OCI-M1 (cell line): ENCODE measurements at regions not wholly inside any gene's neighbourhood (a gene's known extent, or its start where the extent isn't known, plus 50 kb on each side); places are given as distances from the start of the nearest gene placed in this dataset.
"Not testable (repeated sequence)": the region's sequence is repeated elsewhere in the genome, so short reads cannot be mapped to it uniquely, and the experiment has no call there.

Experiments used
- DNase-seq: peaks from one replicate; lab custom pipeline; 2025; lab: John Stamatoyannopoulos, UW

DNA sequence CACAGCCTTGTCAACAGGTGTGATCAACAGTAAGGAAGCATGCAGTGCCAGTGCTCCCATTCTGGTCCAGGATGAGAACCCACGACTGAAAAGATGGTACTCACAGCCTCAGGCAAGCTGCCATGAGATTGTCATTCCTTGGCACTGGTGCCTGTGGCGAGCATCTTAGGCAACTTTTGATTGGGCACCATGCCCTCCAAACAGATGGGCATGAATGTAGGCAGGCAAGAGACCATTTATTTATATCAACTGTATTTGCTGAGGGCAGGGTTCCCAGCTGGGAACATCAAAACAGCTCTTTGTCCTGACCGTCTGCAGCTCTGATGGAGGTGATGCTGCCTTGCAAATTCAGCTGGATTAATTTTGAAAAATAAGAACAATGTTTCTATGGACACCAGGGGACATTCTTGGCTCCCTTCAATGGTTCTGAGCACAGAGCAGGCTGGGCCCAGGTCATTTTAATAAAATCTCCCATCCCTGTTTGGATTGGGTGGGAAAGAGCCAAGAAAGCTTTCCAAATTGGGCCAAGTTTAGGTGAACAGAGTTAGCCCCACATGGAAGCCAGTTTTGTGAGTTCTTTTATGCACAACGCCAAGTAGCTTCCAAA lies 522.5 kb downstream of the RMST start:
- no peak for DNase-seq

DNA sequence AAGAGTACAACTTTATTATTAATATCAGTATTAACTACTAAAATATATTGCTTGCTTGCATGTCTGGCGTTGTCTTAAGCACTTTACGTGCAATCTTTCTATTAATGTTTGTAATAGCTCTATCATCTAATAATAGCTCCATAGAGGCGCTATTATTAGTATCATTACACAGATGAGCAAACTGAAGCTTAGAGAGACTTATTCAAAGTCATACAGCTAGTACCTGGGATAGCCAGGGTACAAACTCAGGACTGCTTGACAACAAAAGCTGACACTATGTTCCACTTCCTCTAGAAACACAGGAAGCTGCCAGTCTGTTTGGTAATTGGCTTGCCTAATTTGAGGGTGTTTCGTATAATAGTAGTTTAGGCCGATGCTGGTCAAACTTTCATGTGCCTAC lies 523.2 kb downstream of the RMST start:
- no peak for DNase-seq

DNA sequence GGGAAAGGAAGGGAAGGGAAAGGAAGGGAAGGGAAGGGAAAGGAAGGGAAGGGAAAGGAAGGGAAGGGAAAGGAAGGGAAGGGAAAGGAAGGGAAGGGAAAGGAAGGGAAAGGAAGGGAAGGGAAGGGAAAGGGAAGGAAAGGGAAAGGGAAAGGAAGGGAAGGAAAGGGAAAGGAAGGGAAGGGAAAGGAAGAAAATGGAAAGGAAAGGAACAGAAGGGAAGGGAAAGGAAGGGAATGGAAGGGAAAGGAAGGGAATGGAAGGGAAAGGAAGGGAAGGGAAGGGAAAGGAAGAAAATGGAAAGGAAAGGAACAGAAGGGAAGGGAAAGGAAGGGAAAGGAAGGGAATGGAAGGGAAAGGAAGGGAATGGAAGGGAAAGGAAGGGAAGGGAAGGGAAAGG lies 526.0 kb downstream of the RMST start:
- not testable (repeated sequence) for DNase-seq

DNA sequence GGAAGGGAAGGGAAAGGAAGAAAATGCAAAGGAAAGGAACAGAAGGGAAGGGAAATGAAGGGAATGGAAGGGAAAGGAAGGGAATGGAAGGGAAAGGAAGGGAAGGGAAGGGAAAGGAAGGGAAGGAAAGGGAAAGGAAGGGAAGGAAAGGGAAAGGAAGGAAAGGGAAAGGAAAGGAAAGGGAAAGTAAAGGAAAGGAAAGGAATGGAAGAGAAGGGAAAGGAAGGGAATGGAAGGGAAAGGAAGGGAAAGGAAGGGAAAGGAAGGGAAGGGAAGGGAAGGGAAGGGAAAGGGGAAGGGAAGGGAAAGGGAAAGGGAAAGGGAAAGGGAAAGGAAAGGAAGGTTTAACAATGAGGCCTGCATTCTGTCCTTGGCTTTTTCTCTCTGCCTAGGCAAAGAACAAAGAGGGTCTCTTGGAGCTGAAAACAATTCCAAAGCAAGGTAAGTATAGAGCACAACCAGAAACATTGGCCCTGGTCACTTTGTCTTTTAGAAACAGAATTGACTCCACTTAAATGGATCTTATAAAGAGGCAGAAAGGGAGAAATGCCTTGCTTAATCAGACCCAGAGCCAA lies 525.9 kb upstream of the TMPO start:
- no peak for DNase-seq

DNA sequence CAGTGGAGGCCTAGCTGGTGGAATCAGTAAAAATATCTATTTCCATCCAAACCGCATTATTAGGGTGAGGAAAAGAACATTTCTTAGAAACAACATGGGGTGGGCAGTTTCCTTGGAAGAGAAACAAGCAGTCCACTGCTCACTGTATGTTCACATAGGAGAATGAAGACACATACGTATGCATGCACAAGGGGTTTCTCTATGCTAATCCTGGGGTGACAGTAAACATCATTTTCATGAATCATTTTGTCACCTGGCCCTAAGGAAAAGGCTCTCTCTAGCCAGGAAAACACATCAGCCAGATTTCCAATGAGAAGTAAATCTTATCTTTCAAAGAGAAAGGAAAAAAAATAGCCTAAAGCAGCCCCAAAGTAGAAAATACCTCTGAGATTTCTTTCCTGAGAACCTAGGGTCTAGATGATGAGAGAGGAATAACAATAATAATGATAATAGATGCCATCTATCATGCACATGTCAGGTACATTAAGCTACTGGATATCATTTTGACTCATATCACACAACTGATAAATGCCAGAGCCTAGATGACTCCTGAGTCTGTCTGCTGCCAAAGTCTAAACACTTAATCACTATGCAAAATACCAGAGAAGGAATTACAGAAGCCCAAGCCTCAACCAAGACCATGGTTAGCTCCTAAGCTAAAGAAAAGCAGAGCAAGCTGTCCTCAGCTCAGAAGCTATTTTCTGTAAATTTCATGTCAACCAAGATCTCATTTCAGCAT lies 520.5 kb upstream of the TMPO start:
- DNase-seq: no peak

DNA sequence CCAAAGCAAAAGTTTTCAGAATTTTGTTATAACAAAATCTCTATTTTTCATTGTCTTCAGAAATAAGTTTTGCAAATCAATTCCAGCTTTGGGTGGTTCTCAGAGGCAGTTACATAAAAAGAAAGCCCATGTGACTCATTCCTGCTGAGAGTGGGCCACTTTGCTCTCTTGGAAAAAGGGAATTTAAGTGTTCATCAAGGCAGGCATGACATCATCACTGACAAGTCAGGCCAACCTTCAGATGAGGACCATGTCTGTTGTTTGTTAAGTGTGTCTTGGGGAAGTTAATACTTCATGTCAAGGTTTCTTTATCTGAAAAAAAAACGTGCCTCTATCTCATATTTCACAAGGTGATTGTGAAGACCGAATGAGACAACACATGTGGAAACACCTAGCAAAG lies 519.8 kb upstream of the TMPO start:
- DNase-seq: no peak

DNA sequence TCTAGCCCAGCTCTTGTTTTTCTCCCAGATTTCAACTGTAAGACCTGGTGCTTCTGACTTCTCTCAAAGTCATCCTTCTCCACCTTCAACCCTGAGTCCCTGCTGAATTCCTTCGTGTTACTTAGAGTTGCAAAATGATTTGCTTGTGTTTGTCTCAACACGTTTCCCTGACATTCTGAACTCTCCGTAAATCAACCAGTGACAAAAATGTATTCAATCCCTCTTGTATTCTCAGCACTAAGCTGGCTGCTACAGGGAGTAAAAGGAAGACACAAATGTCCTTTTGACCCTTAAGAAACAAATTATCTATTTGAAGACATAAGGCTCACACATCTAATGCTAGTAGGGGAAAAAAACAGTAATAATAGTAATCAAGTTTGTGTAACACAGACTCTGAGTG lies 514.0 kb upstream of the TMPO start:
- no peak for DNase-seq

DNA sequence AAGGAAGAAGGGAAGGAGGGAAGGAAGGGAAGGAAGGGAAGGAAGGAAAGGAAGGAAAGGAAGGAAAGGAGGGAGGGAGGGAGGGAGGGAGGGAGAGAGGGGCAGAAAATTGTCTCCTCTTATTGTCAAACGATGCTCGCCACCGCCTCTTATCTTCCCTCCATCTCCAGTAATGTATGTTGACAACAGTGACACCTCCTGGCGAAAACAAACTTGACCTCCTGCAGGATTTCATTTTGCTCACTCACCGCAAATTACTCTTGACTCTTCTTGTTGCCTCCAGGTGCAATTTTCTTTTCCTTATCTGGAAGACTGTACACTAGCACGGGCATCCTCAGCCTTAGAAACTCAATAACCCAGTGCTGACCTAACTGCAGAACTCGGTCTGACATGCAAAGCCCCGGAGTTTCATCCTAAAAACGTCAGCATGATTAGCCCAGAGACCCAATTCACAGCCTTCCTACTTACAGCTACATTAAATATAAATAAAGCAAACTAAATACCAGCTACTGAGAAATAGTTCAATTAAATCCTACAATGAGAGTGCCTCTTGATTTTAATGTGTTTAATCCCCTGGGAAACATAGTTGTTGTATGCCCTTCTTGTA lies 512.4 kb upstream of the TMPO start:
- DNase-seq: peak; percentile 72

DNA sequence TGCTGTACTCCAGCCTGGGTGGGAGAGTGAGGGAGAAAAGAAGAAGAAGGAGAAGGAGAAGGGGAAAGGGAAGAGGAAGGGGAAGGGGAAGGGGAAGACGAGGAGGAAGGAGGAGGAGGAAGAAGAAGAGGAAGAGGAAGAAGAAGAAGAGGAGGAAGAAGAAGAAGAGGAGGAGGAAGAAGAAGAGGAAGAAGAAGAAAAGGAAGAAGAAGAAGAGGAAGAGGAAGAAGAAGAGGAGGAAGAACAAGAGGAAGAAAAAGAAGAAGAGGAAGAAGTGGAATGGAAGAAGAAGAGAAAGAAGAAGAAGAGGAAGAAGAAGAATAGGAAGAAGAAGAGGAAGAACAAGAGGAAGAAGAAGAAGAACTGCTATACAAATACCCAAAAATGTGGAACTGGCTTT lies 507.4 kb upstream of the TMPO start:
- DNase-seq: no peak

DNA sequence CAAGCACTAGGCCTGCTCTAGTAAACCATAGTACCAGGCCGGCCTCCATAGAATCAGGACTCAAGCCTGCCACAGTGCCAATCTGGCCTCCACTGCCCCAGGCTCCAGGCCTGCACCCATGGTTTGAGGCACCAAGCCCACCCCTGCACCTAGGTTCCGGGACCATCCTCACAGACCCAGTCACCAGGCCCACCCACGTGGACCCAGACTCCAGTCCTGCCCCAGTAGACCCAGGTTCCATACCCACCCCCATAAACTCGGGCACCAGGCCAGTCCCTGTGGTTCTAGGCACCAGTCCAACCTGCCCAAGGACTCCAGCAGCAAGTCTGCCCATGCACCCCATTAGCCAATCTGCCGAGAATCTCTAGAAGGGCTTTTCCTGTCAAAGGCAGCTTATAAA lies 501.8 kb upstream of the TMPO start:
- no peak for DNase-seq

DNA sequence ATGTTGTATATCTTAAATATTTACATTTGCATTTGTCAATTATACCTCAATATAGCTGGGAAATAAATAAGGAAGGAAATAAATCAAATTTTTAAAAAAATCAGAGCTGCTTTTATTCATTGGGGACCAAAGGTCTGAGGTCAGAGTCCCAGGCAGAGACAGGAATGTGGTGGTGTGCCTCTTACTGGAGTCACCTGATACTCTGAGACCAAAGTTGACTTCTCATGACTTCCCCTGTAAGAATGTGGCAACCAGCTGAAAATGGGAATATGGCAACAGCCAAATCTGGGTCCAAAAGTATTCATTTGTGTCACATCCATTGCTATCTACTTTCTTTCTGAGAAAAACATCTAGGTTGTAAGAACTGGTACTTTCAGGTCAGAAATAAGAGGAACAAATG lies 496.6 kb upstream of the TMPO start:
- DNase-seq: no peak

DNA sequence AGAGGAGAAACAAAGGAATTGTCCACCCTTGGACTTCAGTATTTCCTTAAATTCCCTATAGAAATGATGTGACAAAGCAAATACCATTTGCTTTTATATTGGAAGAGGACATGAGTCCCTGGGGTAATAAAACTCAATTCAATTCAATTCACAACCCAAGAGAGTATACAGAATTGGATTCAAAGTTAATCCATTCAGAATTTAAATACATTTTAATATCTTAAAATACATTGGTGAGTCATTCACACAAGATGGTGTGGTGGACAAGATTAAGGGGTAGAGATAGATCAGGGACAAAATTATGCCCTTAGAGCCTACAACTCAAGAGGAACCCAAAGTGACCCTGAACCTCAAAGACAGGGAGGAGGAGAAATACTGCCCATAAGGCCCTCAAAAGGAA lies 495.0 kb upstream of the TMPO start:
- no peak for DNase-seq

DNA sequence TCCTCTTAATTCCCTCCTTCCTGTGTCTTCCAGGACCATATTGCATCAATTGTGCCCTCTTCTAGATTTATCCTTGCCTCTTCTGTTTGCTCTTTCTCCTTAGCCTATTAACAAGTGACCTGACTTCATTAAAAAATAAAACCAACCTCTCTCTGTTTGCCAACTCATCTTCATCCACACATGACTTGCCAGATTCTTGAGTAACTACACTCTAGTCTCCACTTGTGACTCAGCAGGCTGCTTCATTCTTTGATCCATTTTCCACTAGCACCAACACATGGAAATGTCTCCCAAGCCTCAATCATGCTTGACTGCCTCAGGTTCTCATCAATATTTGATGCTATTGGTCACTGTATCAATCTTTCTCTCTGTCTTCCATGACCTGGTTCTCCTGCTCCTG lies 492.4 kb upstream of the TMPO start:
- no peak for DNase-seq

DNA sequence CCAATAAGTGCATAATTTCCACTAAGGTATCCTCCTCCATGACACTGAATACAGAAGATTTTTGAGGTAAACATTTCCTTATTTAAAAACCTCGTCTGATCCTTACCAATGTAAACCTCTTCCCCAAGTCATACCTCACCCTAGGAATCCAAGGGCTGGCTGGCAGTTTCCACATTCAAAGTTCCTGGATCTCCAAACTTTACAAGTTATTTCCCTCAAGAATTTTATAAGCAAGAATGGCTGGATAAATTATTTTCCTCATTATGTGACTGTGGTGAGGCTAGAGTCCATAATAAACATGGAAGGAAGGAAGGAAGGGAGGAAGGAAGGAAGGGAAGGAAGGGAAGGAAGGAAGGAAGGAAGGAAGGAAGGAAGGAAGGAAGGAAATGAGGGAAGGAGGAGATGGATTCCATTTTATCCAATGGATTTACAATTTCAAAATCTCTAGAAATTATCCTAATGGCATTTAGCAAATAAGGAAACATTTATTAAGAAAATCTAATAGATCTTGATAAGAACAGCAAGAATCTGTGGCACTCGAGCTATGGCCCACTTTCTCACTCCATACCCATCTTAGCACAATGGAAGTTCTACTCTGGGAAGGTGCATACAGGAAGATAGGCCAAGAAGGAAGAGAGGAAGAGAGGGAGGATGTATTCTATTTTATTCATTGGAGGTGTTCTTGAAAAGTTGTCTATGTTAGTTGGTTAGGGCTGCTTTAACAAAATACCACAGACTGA lies 477.8 kb upstream of the TMPO start:
- DNase-seq: no peak

DNA sequence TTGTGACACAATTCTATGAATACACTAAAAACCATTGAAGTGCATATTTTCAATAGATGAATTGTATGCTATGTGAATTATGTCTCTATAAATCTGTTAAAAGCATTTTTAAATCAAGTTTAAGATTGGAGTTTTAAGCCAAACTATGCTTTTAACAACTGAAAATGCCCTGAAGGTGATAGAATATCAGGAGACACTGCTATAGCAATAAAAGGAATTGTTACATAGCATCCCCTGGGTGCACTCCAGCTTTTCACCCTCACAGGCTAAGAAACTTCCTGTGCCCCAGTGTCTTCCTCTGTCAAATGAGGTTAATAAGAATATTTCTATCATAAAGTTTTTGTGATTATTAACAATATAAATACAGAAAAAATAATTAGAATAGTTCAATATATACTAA lies 472.7 kb upstream of the TMPO start:
- DNase-seq: no peak

DNA sequence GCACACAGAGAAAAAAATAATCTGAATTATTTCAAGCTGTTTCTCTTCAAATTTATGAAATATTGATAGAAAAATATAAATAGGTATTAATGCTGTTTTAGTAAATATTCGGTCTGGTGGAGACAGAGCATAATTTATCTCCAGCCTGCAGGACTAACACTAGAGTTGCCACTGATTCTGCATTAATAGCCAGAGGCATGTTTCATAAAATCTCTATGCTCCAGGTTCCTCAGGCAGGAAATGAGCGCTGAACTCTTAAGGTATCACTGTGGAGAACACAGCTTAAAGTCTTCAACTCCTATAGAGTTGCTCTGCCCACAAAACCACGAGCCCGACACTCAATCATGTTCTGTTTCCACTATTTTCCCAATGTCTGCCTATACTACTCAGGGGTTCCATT lies 470.0 kb upstream of the TMPO start:
- DNase-seq: no peak

DNA sequence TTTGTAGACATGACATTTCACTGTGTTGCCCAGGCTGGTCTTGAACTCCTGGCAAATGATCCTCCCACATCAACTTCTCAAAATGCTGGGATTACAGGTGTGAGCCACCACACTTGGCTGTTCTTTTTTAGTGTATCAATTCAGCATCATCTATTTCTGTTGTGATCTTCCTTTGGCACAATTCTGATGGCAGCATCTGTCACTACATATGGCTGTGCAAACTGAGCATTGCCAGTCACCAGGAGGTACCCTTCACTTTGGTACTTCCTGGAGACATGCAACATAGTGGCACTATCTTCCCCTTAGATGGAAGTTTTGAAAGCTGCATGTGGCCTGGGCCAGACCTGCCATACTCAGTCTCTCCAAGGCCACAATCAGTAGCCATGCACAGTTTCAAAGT lies 467.1 kb upstream of the TMPO start:
- no peak for DNase-seq

DNA sequence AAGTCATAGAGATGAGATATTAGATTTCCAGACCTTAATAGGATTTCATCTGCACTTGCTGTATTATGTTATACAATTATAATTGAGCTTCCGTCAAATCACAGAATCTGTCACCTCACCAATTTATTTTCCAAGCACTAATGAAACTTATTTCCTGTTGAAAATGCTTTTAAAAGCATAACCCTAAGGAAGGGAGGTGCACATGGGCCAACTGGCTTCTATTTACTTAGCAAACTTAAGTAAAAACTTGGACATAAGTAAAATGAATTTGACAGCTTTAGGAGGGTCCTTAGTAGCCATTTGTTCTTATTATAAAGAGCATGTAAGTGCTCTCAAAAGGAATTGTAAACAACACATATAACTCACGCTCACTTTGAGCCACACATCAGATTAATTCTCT lies 462.2 kb upstream of the TMPO start:
- DNase-seq: no peak

DNA sequence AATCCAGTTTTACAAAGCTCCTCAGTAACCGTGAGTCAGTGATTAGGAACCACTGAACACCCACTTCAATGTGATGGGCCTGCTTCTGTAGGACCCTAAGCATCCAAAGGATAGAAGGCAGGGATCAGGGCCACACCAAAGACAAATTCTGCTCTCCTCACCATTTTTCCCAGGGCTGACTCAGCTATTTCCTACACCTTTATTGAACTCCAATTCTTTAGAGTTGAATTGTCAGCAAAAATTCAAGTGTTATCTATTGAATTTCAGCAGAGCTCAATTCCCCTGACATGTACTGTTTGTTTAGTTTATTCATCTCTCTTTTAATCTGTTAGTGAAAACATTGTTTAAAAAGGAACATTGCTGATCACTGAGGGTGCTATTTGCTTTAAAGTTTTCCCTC lies 457.7 kb upstream of the TMPO start:
- DNase-seq: no peak

DNA sequence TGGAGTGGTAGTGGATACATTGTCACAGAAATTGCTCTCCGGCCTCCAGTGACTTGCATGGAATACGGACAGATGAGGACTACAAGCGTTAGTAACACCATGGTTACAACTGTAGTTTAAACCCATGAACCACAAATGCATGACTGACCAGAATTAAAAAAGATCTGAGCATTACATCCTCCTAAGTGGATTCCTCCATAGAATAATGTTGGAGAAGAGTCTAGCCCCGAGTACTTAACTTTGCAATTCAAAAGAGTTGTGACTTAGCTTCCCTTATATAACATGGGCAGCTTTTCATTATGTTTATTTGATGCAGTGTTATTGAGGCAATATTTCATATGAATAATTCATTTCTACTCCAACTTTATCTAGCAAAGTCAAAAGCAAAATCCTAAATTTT lies 457.2 kb upstream of the TMPO start:
- no peak for DNase-seq

DNA sequence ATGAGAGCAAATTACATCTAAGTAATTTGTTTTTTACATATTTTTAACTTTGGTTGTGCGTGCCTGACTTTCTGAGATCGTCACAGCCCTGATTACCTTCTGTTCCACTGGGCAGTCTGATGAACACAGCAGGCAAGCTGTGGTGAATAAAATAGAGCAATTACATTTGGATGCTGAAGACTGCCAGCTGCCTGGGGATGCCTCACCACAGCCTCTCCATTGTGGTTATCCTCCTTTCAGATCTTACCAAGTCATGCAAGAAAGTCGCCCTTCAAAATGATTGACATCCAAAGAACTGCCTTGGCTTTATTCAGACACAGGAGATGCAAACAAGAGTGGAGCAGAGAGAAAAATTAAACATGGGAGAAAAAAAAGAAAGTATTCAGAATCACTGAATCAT lies 456.6 kb upstream of the TMPO start:
- no peak for DNase-seq

DNA sequence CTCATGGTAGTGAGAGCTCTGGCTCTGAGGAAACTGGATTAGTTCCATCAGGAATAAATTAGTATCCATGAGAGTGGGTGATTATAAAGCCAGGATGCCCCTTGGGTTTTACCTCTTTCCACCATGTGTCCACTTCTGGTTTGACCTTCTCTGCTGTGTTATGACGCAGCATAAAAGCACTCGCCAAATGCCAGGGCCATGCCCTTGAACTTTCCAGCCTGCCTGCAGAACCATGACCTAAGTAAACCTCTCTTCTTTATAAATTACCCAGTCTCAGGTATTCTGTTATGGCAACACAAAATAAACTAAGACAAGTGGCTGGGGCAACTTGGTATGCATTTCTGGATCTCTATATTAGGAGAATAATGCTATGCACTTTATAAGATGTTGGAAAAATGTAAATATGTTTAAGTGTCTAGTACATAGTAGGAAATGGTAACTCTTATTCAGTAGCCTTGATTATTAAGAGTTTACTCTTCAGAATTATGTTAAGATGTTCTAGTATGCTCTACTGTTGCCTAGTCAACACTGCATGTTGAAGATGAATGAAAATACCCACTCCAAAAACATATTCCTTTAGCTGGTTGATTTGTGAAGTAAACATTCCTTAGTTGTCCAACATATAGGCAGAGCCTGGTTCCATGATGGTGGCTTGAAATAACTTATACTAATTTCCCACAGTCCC lies 455.6 kb upstream of the TMPO start:
- DNase-seq: no peak
